ENCODE measurements at regions not wholly inside any gene's neighbourhood (a gene's known extent, or its start where the extent isn't known, plus 50 kb on each side); places are given as distances from the start of the nearest gene placed in this dataset.
"Not testable (repeated sequence)": the region's sequence is repeated elsewhere in the genome, so short reads cannot be mapped to it uniquely, and the experiment has no call there.

DNA sequence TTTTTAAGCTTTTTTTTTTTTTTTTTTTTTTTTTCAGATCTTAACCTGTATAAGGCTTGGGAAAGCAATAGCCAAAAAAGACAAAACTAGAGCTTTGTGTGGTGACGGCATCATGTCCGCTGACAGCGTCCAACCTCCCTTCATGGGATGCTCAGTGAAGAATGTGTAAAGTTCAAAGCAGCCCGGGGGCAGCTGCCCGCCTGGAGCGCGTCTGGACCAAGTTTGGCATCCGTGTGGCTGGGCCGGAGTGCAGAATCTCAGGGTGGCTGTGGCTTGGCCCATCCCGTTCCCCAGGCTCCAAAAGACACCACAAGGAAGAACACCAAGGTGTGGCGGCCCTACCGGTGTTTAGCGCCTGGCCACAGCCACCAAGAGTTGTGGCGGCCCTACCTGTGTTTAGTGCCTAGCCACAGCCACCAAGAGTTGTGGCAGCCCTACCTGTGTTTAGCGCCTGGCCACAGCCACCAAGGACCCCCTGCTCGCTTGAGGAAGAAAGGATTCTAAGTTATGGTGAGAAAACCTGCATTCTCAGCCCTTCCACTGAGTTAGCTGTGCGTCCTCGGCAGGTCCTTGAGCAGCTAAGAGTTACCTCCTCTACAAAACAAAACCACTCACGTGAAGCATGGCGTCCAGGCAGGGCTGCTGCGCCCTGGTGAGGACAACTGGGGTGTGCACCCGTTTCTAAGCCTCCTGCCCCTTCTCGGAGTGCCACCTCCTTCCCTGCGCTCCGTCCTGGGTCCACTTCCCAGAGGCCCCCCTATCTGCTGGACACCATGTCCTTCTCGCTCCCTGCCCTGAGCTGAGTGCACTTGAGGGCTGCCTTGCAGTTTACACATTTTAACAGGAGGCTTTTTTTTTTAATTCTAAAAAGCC lies 103.6 kb upstream of the SALL3 start:
- no peak for DNase-seq
- H3K9me3 Mint-ChIP-seq: no peaks in the 10 kb centered on the region
- intact Hi-C loops (cut with micrococcal nuclease): loop anchor here (1.0 to 5.0 kb wide), 2 partner anchors 111 to 370 kb away; no protein-coding TSS in a partner anchor
- CTCF ChIA-PET: interaction anchor here (0.5 to 1.6 kb wide), 5 partner anchors 9 to 135 kb away, joined by 3 to 6 read pairs (median 3); no protein-coding TSS in a partner anchor
- peaks cover 20% of the 10 kb centered on the region for H3K27me3 Mint-ChIP-seq
- no peaks in the 10 kb centered on the region for H3K36me3 Mint-ChIP-seq
- POLR2A ChIA-PET: no interaction called here
- no peaks in the 10 kb centered on the region for H3K4me1 Mint-ChIP-seq (ENCODE audit: low read depth)
- H3K4me3 Mint-ChIP-seq: no peak overlapping the region
- no peak overlapping the region for H3K27ac Mint-ChIP-seq

DNA sequence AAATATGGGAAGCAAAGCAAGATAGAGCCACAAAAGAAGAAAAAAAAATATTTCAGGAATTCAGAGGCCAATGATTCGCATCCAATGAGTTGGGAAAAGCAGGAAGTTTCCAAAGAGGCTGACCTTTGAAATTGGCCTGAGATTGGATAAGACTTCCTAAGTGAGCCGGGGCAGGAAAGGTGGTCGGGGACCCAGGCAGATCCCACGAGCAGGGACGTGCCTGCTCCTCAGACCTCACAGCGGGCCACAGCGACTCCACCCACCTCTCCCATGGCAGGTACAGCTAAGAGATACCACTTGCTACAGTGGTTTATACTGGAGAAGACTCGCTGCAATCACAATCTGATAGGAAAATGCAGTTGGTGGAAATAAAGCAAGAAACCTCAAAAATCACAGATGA lies 102.8 kb upstream of the SALL3 start:
- Mint-ChIP-seq H3K9me3 (no peaks in the 10 kb centered on the region), H3K36me3 (no peaks in the 10 kb centered on the region), H3K27me3 (peaks cover 20% of the 10 kb centered on the region), H3K4me3 (no peak overlapping the region), H3K27ac (no peak overlapping the region), H3K4me1 (ENCODE audit: low read depth) (no peaks in the 10 kb centered on the region)
- ChIA-PET POLR2A (no interaction called here), CTCF (no interaction called here)
- intact Hi-C loops (cut with micrococcal nuclease): loop anchor here (5.0 kb wide), 1 partner anchor 110 kb away; no protein-coding TSS in a partner anchor
- DNase-seq: no peak

DNA sequence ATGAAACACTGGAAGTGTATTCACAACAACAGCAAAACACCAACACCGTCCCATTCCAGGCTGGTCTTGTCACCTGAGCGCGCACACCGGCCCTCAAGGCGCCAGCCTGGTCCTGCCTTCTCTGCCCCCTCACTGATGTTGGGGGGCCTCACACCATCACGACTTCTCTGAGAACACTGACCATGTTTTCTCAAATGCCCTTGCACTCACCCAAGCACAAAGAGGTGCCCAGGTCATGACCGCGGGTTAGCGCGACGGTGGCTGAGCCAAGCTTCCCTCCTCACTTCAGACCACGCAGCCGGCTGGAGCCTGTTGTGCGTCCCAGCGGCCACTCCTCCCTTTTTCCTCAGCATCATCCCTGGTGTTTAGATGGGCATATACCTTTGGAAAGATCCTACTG lies 101.3 kb upstream of the SALL3 start:
- POLR2A ChIA-PET: no interaction called here
- H3K4me3 Mint-ChIP-seq: no peak overlapping the region
- peaks cover 22% of the 10 kb centered on the region for H3K27me3 Mint-ChIP-seq
- DNase-seq: no peak
- no peaks in the 10 kb centered on the region for H3K36me3 Mint-ChIP-seq
- no peak overlapping the region for H3K27ac Mint-ChIP-seq
- no peaks in the 10 kb centered on the region for H3K4me1 Mint-ChIP-seq (ENCODE audit: low read depth)
- intact Hi-C loops (cut with micrococcal nuclease): loop anchor here (5.0 kb wide), 1 partner anchor 109 kb away; no protein-coding TSS in a partner anchor
- CTCF ChIA-PET: no interaction called here
- no peaks in the 10 kb centered on the region for H3K9me3 Mint-ChIP-seq

DNA sequence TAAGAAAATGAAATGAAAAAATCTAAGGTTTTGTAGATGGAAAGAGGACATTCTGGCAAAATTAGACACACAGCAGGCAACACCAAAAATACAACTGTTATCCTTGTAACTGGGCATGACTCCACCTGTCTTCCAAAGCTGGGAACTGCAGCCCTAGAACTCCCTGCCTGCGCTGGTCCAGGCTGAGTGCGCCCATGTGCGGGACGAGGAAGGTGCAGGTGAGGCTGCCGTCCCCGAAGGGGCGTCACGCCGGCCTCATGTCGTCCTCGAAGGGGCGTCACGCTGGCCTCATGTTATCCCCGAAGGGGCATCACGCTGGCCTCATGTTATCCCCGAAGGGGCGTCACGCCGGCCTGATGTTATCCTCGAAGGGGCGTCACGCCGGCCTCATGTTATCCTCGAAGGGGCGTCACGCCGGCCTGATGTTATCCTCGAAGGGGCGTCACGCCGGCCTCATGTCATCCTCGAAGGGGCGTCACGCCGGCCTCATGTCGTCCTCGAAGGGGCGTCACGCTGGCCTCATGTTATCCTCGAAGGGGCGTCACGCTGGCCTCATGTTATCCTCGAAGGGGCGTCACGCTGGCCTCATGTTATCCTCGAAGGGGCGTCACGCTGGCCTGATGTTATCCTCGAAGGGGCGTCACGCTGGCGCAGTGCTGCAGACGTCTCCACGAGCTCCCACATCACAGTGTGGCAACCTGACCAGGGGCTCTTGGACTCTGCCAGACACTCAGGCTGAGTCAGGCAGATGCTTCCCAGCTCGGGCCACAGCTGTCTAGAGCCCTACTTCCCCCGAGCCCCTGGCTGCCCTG lies 100.3 kb upstream of the SALL3 start:
- H3K27ac Mint-ChIP-seq; CTCF ChIA-PET; POLR2A ChIA-PET; H3K36me3 Mint-ChIP-seq; H3K4me3 Mint-ChIP-seq; H3K9me3 Mint-ChIP-seq; DNase-seq; H3K4me1 Mint-ChIP-seq (ENCODE audit: low read depth): not testable (repeated sequence)
- peaks cover 22% of the 10 kb centered on the region for H3K27me3 Mint-ChIP-seq
- intact Hi-C loops (cut with micrococcal nuclease): loop anchor here (5.0 kb wide), 1 partner anchor 108 kb away; no protein-coding TSS in a partner anchor

DNA sequence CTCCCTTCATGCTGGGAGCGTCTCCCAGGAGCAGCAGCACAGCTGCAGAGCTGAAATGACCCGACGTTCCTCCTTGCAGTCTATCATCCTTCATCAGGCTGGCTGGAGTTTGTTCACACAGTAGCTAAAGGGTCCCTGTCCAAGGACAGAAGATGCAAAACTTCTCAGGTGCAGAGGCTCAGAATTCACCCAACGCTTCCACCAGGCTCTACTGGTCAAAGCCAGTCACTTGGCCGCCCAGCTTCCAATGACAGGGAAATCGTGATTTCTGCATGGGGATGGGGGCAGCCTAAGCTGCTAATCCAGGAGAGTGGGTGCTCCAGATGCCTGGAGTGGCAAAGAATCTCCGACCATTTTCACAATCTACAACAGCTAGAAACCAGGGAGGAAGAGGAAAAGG lies 97.0 kb upstream of the SALL3 start:
- H3K9me3 Mint-ChIP-seq: peaks cover 35% of the 10 kb centered on the region
- no peak overlapping the region for H3K4me3 Mint-ChIP-seq
- ChIA-PET POLR2A (no interaction called here), CTCF (no interaction called here)
- H3K4me1 Mint-ChIP-seq (ENCODE audit: low read depth): no peaks in the 10 kb centered on the region
- H3K27me3 Mint-ChIP-seq: peaks cover 3% of the 10 kb centered on the region
- no peaks in the 10 kb centered on the region for H3K36me3 Mint-ChIP-seq
- no peak for DNase-seq
- intact Hi-C loops (cut with micrococcal nuclease): no loop called here
- no peak overlapping the region for H3K27ac Mint-ChIP-seq

DNA sequence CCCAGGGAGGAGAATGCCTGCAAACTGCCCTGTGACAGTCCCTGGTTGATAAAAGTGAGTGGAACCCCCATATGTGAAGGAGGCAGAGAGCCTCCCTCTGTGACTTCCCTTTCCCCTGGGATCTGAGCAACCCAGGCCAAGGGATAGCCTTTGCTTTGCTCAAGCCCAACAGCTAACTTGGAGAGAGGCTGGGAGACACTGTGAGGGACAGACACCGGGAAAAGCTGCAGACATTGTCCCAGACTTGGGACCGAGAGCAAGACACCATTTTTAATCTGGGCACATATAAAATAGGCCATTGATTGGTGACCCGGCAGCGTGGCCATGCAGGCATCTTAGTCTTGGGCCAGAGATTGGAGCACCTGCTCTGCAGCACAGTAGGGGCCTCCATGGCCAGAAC lies 96.1 kb upstream of the SALL3 start:
- ChIA-PET POLR2A (no interaction called here), CTCF (no interaction called here)
- no peak for DNase-seq
- Mint-ChIP-seq H3K36me3 (no peaks in the 10 kb centered on the region), H3K27me3 (peaks cover 3% of the 10 kb centered on the region), H3K27ac (no peak overlapping the region), H3K4me3 (no peak overlapping the region), H3K4me1 (ENCODE audit: low read depth) (no peaks in the 10 kb centered on the region), H3K9me3 (peaks cover 41% of the 10 kb centered on the region)
- intact Hi-C loops (cut with micrococcal nuclease): no loop called here

DNA sequence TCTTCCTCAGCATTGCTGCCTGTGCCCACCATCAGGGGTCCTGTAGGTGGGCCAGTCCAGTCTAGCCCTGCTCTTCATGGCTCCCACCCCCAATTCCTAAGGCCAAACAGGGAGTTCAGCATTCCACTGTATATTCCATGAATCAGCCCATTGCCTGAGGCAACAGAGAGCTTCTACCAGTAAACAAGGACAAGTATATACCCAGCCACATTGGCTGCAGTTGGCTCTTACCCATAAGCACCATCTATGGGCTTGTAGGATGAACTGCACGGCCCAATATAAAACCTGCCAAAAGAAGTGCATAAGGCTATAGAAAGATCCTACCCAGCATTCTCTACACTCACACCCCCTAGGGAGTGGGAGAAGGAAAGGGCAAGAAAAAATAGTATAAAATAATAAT lies 95.1 kb upstream of the SALL3 start:
- ChIA-PET CTCF (interaction anchor here (1.4 kb wide), 1 partner anchor 9 kb away, joined by 6 read pairs; no protein-coding TSS in a partner anchor), POLR2A (no interaction called here)
- H3K4me3 Mint-ChIP-seq: no peak overlapping the region
- H3K4me1 Mint-ChIP-seq (ENCODE audit: low read depth): no peaks in the 10 kb centered on the region
- H3K27me3 Mint-ChIP-seq: peaks cover 1% of the 10 kb centered on the region
- intact Hi-C loops (cut with micrococcal nuclease): no loop called here
- peaks cover 51% of the 10 kb centered on the region for H3K9me3 Mint-ChIP-seq
- no peaks in the 10 kb centered on the region for H3K36me3 Mint-ChIP-seq
- no peak for DNase-seq
- H3K27ac Mint-ChIP-seq: no peak overlapping the region

DNA sequence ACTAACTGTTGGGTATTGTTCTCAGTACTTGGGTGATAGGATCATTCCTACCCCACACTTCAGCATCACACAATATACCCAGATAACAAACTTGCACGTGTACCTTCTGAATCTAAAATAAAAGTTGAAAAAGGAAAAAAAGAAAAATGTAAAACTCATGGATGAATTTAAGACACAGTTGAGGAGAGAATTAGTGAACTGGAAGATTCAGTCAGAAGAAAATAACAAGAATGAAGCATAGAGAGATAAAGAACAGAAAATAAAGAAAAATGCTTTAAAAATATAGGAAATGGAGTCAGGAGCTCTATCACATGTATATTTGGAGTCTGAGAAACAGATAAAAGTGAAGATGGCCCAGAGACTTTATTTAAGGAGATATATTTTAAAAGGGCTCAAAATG lies 90.4 kb upstream of the SALL3 start:
- no peak for DNase-seq
- Mint-ChIP-seq H3K9me3 (peaks cover 50% of the 10 kb centered on the region), H3K36me3 (no peaks in the 10 kb centered on the region), H3K27ac (no peak overlapping the region), H3K4me1 (ENCODE audit: low read depth) (no peaks in the 10 kb centered on the region), H3K4me3 (no peak overlapping the region), H3K27me3 (no peaks in the 10 kb centered on the region)
- ChIA-PET POLR2A (no interaction called here), CTCF (no interaction called here)
- intact Hi-C loops (cut with micrococcal nuclease): no loop called here

DNA sequence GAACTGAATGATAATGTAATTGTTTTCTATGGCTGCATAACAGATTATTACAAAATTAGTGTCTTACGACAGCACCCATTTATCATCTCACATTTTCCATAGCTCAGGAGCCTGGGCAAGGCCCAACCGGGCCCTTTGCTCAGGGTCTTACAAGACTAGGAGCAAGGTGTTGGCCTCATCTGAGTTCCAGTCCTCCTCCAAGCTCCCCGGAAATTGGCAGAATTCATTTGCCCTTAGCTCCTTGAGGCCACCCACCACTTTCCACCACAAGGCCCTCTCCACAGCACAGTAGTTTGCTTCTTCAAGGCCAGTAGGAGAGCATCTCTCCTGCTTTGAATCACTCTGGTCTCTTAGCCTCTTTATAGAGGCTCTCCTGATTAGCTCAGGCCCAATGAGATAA lies 89.2 kb upstream of the SALL3 start:
- Mint-ChIP-seq H3K27me3 (no peaks in the 10 kb centered on the region), H3K4me1 (ENCODE audit: low read depth) (no peaks in the 10 kb centered on the region), H3K9me3 (peaks cover 40% of the 10 kb centered on the region), H3K36me3 (no peaks in the 10 kb centered on the region), H3K4me3 (no peak overlapping the region), H3K27ac (no peak overlapping the region)
- POLR2A ChIA-PET: no interaction called here
- no peak for DNase-seq
- intact Hi-C loops (cut with micrococcal nuclease): no loop called here
- CTCF ChIA-PET: no interaction called here

DNA sequence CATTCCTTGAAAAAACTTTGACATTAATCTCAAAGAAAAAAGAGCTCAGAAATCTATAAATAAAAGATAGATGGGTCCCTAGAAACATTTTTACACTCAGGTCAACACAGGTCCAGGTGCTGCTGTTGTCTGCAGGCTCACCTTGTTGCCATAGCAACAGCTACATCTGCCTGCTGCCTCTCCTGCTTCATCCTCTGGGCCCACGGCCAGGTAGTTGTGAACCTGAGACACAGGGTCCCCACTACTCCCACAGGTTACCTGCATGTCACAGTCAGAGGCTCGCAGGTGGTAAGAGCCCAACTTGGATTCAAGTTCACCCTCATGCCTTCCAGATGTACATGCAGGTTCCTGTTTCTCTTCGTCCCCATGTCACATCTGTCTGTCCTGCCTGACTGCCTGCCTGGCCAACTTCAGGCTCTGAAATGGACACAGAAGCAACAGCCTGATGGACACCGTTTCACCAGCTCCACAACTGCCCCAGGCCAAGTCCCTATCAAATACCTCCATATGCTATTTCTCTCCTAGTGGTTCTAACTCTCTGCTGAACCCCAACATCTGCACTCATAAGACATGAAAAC lies 88.3 kb upstream of the SALL3 start:
- ChIA-PET POLR2A (no interaction called here), CTCF (interaction anchor here (0.6 kb wide), 1 partner anchor 96 kb away, joined by 3 read pairs; no protein-coding TSS in a partner anchor)
- intact Hi-C loops (cut with micrococcal nuclease): no loop called here
- H3K4me3 Mint-ChIP-seq: no peak overlapping the region
- H3K27ac Mint-ChIP-seq: no peak overlapping the region
- DNase-seq: no peak
- H3K36me3 Mint-ChIP-seq: no peaks in the 10 kb centered on the region
- H3K27me3 Mint-ChIP-seq: no peaks in the 10 kb centered on the region
- H3K9me3 Mint-ChIP-seq: peaks cover 31% of the 10 kb centered on the region
- no peaks in the 10 kb centered on the region for H3K4me1 Mint-ChIP-seq (ENCODE audit: low read depth)

DNA sequence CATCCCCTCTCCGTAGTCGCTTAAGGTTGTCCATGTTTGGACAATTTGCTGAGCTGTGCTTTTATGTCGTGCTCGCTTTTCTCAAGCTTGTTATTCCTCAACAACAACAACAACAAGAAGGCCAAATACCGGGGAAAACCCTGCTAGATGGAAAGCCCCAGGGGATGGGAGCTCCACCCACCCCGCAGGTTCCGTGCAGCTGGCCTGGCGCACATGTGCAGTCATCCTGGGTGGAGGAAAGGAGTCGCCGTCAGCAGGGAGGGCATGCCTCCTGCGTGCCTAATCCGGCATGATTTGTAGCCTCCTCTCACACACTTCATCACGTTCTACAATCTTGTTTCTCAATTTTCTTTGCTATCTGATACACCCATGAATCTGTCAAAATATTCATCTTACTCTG lies 87.4 kb upstream of the SALL3 start:
- Mint-ChIP-seq H3K4me3 (no peak overlapping the region), H3K27ac (no peak overlapping the region), H3K36me3 (no peaks in the 10 kb centered on the region), H3K27me3 (no peaks in the 10 kb centered on the region), H3K9me3 (peaks cover 22% of the 10 kb centered on the region), H3K4me1 (ENCODE audit: low read depth) (no peaks in the 10 kb centered on the region)
- DNase-seq: no peak
- intact Hi-C loops (cut with micrococcal nuclease): no loop called here
- ChIA-PET POLR2A (no interaction called here), CTCF (no interaction called here)

DNA sequence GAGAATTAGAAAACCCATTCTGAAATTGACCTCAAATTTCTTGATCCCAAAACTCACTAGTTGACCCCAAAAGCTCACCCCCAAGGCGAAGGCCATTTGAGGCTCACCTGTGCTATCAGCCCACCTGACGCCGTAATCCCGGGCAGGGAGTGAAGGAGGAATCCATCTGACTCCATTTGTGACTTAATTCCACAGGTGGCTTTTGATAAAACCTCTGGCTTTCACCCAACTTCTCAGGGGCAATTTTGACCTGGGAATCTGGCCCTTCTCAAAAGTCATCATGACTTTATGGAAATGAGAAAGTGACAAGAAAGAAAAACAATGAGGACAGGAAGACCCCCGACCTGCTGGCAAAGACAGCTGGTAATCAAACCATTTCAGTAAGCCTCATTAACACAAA lies 86.9 kb upstream of the SALL3 start:
- POLR2A ChIA-PET: no interaction called here
- no peak overlapping the region for H3K27ac Mint-ChIP-seq
- intact Hi-C loops (cut with micrococcal nuclease): no loop called here
- no peaks in the 10 kb centered on the region for H3K4me1 Mint-ChIP-seq (ENCODE audit: low read depth)
- DNase-seq: no peak
- H3K36me3 Mint-ChIP-seq: no peaks in the 10 kb centered on the region
- H3K27me3 Mint-ChIP-seq: no peaks in the 10 kb centered on the region
- CTCF ChIA-PET: no interaction called here
- H3K9me3 Mint-ChIP-seq: peaks cover 18% of the 10 kb centered on the region
- H3K4me3 Mint-ChIP-seq: no peak overlapping the region
